GM06990 (cell line): ENCODE measurements at regions not wholly inside any gene's neighbourhood (a gene's known extent, or its start where the extent isn't known, plus 50 kb on each side); places are given as distances from the start of the nearest gene placed in this dataset.

Experiments used
- DNase-seq: peaks from one replicate; pipeline ENCODE4 v3.0.0-alpha.2; 2011; ENCODE audit not compliant: insufficient read length; ENCODE audit errors: extremely low read depth
- H3K27me3 ChIP-seq: replicated peaks from 2 replicates; pipeline ENCODE4 v1.6.0; 2011; ENCODE audit warnings: low read length; ENCODE audit not compliant: control insufficient read depth, insufficient read depth
- H3K36me3 ChIP-seq: 2 replicates; pipeline ENCODE4 v1.5.1; 2011; ENCODE audit warnings: low read length; ENCODE audit not compliant: control insufficient read depth, insufficient read depth
- H3K4me3 ChIP-seq: replicated peaks from 2 replicates; pipeline ENCODE4 v1.5.1; 2011; ENCODE audit warnings: low read depth, mild to moderate bottlenecking, control low read depth, low read length
- CTCF ChIP-seq: IDR thresholded peaks from 2 replicates; pipeline ENCODE4 v1.5.1; 2011; ENCODE audit warnings: low read length, control low read depth, mild to moderate bottlenecking, inconsistent platforms; ENCODE audit not compliant: insufficient read depth, poor library complexity, severe bottlenecking

- Histone ChIP-seq H3K27me3 (no peaks in the 10 kb centered on the region), H3K4me3 (no peak overlapping the region), H3K36me3 (no peaks in the 10 kb centered on the region)
- DNase-seq: no peak
- no peak for TF ChIP-seq CTCF
Observed at GRCh38 chr15:47552978-47553608, 164.2 kb upstream of the SEMA6D start.

- Histone ChIP-seq H3K4me3 (no peak overlapping the region), H3K27me3 (no peaks in the 10 kb centered on the region), H3K36me3 (no peaks in the 10 kb centered on the region)
- TF ChIP-seq CTCF: no peak
- DNase-seq: no peak
Observed at GRCh38 chr15:47553947-47554346, 163.4 kb upstream of the SEMA6D start.

- no peak for TF ChIP-seq CTCF
- Histone ChIP-seq H3K27me3 (no peaks in the 10 kb centered on the region), H3K4me3 (no peak overlapping the region), H3K36me3 (no peaks in the 10 kb centered on the region)
- no peak for DNase-seq
Observed at GRCh38 chr15:47561102-47561501, 156.2 kb upstream of the SEMA6D start.

DNA sequence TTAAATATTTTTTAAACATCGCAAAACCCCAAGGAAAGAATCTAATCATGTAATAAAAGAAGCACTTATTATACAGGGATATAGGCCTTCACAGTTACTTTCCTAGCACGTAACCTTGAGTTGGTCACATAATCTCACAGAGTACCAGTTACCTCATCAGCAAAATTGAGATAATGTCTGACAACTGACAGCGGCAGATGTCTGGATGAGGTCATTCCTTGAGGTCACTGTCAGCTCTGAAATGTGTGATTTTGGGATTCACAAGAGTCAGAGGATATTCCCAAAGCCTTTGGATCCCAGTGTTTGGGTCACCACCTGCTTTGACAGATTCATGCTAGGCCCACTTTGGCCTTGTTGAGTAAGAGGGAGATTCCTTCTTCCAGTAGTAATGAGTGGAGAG is 151.4 kb upstream of the SEMA6D start:
- Histone ChIP-seq H3K27me3 (no peaks in the 10 kb centered on the region), H3K4me3 (no peak overlapping the region), H3K36me3 (no peaks in the 10 kb centered on the region)
- DNase-seq: no peak
- no peak for TF ChIP-seq CTCF

GRCh38 chr15:47566610-47567009 is 150.7 kb upstream of the SEMA6D start:
- no peak for DNase-seq
- Histone ChIP-seq H3K4me3 (no peak overlapping the region), H3K36me3 (no peaks in the 10 kb centered on the region), H3K27me3 (no peaks in the 10 kb centered on the region)
- TF ChIP-seq CTCF: no peak

- H3K27me3 ChIP-seq: no peaks in the 10 kb centered on the region
Observed at GRCh38 chr15:47568030-47568429, 149.3 kb upstream of the SEMA6D start.

More at GRCh38 chr15:47568030-47568429, 149.3 kb upstream of the SEMA6D start:
- no peak for TF ChIP-seq CTCF
- Histone ChIP-seq H3K36me3 (no peaks in the 10 kb centered on the region), H3K4me3 (no peak overlapping the region)
- no peak for DNase-seq
